IPS-18c (cell line): ENCODE measurements at regions not wholly inside any gene's neighbourhood (a gene's known extent, or its start where the extent isn't known, plus 50 kb on each side); places are given as distances from the start of the nearest gene placed in this dataset.

Source experiments
- H3K4me3 ChIP-seq: 2 replicates; pipeline ENCODE4 v1.7.0; 2013; ENCODE audit warnings: low read depth, mild to moderate bottlenecking, low read length, moderate library complexity; ENCODE audit not compliant: insufficient read depth
- H3K9me3 ChIP-seq: one replicate; pipeline ENCODE4 v1.6.1; 2013; ENCODE audit warnings: mild to moderate bottlenecking, low read length, moderate library complexity; ENCODE audit not compliant: control insufficient read depth, insufficient read depth

DNA sequence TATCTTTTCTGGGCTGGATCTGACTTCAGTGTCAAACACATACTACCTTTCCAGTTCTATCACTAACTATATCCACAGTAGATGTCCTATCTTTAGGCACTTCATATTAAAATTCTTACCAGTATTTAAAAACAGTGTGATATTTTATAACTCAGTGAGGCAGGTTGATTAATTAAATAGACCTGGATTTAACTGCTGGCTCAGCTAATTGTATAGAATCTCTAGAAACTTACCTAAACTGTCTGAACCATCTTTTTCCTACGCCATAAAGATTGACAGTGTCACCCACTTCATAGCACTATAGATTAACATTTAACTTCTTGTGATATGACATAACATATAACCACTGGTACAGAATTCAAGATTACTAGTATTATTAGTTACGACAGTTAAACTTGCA is 935.3 kb downstream of the FAT4 start:
- no peak overlapping the region for H3K4me3 ChIP-seq
- H3K9me3 ChIP-seq, result no peaks in the 10 kb centered on the region

DNA sequence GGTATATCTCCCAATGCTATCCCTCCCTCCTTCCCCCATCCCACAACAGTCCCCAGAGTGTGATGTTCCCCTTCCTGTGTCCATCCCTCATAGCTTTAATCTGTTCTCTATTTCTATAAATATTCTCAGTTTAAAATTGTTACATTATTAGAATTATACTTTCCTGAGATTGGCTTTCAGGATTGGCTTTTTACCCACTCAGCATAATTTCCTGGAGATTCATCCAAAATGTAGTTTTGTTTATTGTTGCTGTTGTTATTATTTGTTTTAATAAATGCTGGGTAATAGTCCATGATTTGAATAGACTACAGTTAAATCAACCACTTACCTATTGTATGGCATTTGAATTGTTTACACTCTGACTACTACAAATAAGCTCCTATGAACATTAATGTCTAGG is 936.4 kb downstream of the FAT4 start:
- Histone ChIP-seq H3K4me3 (no peak overlapping the region), H3K9me3 (no peaks in the 10 kb centered on the region)

DNA sequence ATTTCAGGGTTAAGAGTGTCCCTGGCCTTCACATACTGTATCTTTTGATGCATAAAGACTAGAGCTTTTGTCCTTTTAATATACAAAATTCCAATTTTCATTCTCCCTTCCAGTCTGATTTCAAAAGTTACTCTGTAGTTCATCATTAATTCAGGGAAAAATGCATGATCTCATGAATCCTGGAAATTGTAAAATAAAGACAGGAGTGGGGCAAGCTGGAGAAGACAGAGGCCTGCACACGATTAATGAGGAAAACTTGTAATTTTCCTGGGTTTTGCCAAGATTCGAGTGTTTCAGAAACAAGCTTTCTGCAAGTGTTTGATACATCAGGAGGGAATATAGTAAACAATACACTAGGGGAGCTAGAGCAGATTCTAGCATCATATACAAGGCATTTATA is 947.9 kb downstream of the FAT4 start:
- Histone ChIP-seq H3K4me3 (no peak overlapping the region), H3K9me3 (no peaks in the 10 kb centered on the region)

DNA sequence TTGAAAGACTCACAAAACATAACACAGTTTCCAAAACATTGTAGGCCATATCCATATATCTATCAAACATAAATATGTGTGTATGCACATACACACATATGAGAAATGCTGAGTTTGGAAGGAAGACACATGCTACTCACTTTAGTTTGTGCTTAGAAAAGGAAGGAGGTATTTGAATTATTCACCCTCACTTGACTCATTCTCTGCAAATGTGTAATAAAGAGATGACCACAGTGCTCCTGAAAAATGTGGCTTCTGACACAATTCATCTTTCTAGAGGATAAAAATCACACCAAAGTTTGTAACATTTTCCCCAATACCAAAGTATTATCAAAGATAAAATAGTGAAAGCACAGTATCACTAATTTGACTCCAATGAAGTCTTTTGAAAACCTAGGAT is 950.1 kb downstream of the FAT4 start:
- Histone ChIP-seq H3K4me3 (no peak overlapping the region), H3K9me3 (no peaks in the 10 kb centered on the region)

DNA sequence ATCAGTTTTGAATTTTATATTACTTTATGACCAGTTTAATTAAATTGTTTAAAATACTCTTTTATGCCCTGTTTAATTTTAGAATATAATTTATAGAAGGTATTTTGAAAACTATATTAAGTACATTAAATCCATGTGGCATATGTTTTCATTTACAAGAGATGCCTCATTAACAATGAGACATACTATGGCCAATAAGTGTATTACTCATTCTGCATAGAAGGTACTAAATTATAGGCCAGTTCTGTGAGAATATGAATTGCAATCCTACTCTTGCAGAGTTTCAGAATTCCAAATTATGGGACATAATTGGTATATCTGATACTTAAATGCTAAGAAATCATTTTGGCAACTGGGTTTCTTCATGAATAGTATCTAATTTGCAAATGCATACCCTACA is 951.1 kb downstream of the FAT4 start:
- Histone ChIP-seq H3K9me3 (no peaks in the 10 kb centered on the region), H3K4me3 (no peak overlapping the region)

DNA sequence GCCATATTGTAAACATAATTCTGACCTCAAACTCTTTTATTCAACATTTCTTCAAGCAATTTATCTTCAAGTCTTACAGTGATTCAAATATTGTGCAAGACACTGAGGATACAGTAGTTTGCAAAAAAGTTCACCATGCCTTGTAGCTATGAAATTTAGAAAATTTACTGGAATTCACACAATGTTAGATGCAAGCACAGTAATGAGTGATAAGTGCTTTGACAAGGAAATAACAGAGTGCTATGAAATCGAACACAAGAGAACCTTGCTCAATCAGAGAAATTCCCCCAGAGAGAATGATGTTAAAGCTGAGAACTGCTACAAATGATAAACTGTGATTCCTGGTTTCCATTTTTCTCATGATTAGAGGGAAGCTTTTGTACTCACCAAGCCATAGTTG is 952.9 kb downstream of the FAT4 start:
- no peak overlapping the region for H3K4me3 ChIP-seq
- H3K9me3 ChIP-seq, result no peaks in the 10 kb centered on the region

DNA sequence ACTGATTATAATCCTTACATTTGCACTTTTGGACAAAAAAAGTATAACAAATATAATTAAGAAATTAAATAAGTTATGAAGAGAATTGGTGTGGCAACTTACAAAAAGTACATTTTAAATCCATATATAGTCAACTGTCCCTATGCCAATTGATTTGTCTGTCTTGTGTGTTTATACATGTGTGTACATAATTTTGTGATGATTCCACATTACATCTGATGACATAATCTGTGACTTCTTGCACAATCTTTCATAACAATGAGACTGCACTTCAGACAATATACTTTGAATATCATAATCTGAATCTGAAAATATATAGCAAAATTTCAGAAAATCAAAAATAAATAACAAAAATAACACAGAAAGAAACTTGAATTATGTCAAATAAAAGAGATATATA is 953.4 kb downstream of the FAT4 start:
- Histone ChIP-seq H3K4me3 (no peak overlapping the region), H3K9me3 (no peaks in the 10 kb centered on the region)

DNA sequence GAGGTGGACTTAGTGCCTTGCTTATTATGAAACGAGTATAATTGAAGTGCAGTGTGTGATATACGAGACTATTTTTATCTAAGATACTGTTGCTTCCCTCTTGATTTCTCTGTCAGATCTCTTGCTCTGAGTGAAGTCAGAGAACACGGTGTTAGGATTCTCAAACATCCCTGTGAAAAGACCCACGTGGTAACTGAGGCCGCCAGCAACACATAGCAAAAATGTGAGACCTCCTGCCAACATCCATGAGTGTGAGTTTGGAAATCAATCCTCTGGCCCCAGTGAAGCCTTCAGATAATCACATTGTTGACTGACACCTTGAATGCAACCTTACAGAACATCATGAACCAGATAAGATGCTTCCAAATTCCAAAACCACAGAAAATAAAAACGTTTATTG is 954.4 kb downstream of the FAT4 start:
- no peaks in the 10 kb centered on the region for H3K9me3 ChIP-seq

DNA sequence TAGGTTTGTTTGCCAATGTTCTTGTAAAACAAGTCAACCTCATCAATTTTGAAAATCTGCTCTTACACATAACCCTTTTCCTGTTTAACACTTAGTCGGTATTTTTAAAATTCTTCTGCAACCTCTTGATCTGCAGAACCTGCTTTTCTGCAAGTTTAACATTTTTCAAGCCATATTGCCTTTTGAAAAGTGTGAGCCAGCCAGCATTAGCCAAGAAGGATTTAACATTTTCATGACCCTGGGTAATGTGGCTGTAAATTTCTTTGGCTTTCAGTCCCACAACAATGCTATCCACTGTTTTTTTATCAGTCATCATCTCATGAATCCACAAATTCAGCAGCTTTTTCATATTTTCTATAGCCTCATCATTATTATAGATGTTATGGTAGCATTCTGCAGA is 956.5 kb downstream of the FAT4 start:
- Histone ChIP-seq H3K4me3 (no peak overlapping the region), H3K9me3 (no peaks in the 10 kb centered on the region)

More for the DNA sequence above, 954.4 kb downstream of the FAT4 start:
- H3K4me3 ChIP-seq, result no peak overlapping the region

DNA sequence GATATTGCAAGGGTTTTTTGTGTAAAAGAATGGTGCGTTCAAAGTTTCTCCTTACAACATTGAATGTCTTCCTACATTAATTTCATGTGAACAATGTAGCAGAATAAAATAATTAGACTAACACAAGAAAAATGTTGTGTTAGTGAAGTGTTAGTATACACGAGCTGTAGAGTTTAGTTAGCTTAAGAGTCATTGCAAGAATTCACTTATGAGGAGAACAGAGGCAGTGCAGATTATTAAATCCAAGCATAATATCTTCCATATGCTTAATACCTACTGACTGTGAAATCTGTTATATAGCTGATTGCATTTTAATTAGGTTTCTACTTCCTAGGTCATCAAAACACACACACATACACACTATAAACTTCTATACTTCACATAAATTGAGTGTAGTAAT is 959.0 kb downstream of the FAT4 start:
- Histone ChIP-seq H3K9me3 (no peaks in the 10 kb centered on the region), H3K4me3 (no peak overlapping the region)

DNA sequence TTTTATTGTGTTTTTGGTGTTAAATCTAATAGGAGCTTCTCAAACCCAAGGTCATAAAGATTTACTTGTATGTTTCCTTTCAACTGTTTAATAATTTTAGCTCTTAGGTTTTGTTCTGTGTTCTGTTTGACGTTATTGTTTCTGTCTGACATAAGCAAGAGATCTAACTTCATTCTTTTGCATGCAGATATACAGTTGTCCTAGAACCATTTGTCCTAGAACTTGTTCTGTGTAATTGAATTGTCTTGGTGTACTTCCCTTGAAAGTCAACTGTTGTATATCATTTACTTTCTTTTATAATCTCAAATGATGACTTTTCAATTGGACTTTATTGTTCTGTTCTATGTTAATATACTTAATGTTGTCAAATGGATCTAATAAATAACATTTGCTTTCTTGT is 977.1 kb downstream of the FAT4 start:
- Histone ChIP-seq H3K9me3 (no peaks in the 10 kb centered on the region), H3K4me3 (no peak overlapping the region)

DNA sequence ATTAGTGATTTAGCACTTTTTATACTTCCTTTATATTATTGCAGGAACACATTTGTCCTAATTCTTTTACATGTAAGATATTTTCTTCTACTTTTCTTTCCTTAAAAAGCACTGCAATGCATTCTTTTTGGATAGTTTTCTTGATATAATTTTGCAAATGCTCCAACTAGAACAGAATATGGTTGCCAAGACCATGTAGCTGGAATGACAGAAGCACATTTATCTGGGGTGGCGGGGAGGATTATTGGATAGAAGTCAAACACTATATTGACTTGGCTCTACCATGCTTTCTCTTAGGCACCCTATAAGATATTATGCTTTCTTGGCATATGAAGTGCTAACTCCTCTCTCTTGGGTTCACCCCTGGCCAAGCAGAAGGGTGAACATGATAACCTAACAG is 983.5 kb downstream of the FAT4 start:
- Histone ChIP-seq H3K4me3 (no peak overlapping the region), H3K9me3 (peaks cover 5% of the 10 kb centered on the region)

DNA sequence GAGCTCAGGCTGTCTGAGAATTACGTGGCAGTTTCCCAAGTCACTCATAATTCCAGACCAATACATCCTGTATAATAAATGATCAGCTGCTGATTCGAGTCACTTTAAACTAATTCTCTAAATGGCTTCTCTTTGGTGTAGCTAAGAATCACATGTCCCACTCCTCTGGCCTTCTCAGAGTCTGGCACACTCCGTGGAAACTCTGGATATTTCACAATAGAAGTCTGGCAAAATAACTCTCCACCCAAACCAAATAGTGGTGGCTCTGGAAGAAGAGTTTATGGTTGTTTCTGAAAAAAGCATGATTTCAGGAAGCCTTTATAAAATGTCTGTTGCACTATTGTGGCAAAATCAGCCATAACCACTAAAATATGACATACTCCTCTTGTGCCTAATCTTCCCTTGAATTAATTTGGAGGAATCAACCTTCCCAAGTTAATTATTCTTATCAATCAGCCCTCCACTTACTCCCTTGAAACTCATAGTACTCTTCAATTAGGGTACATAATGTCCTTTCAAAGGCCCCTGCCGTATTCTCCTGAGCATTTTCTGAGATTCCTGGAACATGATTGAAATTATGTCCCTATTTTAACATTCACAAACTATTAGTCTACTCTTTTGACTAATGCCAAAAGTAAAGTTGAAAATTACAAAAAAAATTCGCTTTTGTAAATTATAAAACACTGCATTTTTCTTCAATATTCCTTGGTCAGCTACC is 991.6 kb downstream of the FAT4 start:
- Histone ChIP-seq H3K9me3 (no peaks in the 10 kb centered on the region), H3K4me3 (no peak overlapping the region)

DNA sequence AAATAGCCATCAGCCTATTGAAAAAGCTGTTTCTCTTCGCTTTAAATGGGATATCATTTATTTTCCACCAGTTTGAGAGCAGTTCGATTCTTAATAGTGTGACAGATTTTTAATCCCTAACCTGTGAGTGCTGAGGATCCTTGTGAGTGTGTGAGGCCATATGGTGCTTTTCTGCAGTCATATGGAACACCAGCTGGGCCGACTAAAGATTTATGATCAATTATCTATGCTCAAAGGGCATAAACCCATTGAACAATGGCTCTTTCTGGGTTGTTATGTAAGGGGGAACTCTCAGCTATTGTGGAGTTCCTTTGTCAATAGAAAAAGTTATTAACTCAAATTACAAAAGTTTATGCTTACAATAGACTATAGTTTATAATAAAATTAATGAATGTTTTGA is 1003.6 kb downstream of the FAT4 start:
- no peaks in the 10 kb centered on the region for H3K9me3 ChIP-seq
- H3K4me3 ChIP-seq, result no peak overlapping the region

DNA sequence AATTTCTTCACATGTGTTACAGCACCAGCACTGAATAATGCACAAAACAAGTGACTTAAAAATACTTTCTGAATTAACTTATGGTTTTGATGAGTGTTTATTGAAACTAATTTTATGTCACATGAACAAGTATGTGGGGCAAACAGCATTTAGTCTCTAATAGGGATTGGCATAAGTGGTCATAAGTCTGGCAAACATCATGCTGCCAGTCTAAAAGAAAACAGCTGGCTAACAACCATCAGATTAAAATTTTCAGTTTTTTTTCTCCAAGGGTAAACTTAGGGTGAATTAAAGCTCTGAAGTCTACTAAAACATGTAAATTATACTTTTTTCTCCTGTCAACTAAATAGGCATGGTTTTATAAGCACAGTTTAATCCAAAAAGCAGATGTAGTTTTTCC is 1014.2 kb downstream of the FAT4 start:
- H3K4me3 ChIP-seq, result no peak overlapping the region
- H3K9me3 ChIP-seq, result no peaks in the 10 kb centered on the region

DNA sequence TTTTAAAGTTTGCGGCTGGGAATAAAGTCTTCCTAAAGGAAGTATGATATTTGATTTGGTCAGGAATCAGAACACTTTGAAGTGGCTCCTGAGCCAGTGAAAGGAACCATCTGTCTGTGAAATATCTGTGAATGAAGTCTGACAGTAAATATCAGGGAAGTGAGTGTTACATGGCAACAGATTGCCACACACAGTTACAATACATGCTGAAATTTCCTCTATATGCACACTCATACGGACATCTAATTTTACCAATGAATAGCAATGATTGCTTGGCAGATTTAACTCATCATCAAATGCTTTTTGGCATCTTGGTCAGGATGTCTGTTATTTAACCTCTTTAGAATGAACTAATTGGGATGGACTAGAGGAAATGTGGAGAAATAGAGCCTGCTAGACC is 1023.8 kb downstream of the FAT4 start:
- Histone ChIP-seq H3K4me3 (no peak overlapping the region), H3K9me3 (no peaks in the 10 kb centered on the region)

DNA sequence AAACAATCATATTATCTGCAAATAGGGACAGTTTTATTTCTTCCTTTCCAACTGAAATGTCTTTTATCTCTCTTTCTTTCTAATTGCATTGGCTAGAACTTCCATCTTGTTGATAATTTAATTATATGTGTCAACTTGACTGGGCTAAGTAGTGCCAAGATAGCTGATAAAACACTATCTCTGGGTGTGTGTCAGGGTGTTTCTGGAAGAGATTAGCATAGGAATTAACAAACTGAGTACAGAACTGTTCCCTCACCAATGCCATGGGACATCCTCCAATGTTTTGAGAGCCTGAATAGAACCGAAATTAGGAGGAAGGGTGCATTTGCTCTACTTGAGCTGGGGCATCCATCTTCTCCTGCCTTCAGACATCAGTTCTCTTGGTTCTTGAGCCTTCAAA is 1027.2 kb downstream of the FAT4 start:
- Histone ChIP-seq H3K4me3 (no peak overlapping the region), H3K9me3 (no peaks in the 10 kb centered on the region)

DNA sequence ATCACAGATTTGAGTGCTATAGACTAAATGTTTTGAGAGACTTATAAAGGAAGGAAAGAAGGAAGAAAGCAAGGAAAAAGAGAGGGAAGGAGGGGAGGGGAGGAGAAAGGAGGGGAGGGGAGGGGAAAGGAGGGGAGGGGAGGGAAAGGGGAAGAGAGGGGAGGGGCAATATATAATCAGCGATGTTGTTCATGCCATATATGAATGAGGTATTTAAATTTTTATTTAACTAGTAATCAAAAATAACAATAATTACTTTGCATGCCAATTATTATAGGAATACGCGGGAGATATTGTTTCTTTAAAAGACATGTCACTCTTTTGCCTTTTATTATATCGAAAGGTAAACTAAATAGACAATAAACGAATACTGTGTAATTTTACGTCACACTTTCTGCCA is 1029.7 kb downstream of the FAT4 start:
- no peaks in the 10 kb centered on the region for H3K9me3 ChIP-seq
- no peak overlapping the region for H3K4me3 ChIP-seq

DNA sequence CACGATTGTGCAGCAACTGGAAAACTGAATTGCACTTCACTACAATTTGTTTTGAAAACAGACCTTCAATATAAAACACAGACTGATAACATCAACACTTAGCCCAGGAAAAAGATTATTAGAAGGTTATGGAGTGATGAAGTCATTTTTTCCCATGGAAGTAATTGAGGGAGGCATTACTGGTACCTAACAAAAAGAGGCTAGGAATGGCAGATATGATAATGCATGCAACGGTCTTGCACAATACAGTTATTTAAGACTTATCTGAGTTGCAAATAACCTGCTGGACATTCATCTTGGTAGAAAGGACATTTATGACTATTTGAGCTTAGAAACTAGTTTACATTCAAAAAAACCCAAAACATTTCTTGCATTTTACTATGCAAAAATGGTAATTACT is 1031.9 kb downstream of the FAT4 start:
- no peaks in the 10 kb centered on the region for H3K9me3 ChIP-seq
- no peak overlapping the region for H3K4me3 ChIP-seq
